ENCODE measurements at regions not wholly inside any gene's neighbourhood (a gene's known extent, or its start where the extent isn't known, plus 50 kb on each side); places are given as distances from the start of the nearest gene placed in this dataset.

DNA sequence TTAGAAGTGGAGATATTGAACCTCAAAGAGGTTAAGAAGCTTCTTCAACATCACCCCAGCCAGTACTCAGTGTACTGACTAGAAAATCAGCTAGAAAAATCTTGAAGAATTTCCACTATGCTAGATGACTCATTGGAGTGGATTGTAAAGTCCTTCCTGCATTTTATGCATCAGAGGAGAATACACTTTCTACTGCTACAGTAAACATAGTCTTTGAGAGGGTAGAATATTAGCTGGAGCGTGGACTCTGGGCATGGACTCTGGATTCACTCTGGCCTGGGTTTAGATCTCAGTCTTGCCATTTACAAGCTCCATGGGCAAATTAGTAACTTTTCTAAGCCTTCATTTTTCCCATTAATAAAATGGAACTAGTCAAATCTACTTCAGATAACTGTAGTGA lies 215.9 kb downstream of the IRS1 start (continued):
- TF ChIP-seq, protein P1, sequence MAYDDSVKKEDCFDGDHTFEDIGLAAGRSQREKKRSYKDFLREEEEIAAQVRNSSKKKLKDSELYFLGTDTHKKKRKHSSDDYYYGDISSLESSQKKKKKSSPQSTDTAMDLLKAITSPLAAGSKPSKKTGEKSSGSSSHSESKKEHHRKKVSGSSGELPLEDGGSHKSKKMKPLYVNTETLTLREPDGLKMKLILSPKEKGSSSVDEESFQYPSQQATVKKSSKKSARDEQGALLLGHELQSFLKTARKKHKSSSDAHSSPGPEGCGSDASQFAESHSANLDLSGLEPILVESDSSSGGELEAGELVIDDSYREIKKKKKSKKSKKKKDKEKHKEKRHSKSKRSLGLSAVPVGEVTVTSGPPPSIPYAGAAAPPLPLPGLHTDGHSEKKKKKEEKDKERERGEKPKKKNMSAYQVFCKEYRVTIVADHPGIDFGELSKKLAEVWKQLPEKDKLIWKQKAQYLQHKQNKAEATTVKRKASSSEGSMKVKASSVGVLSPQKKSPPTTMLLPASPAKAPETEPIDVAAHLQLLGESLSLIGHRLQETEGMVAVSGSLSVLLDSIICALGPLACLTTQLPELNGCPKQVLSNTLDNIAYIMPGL (CRISPR knock-in tag; IDR thresholded peaks at IDR 0.05; ENCODE audit: borderline replicate concordance in 1 of 2, low read depth in 1 of 2) = no peak; a peak in 1 of 4 replicates
- TF ChIP-seq, protein P2, sequence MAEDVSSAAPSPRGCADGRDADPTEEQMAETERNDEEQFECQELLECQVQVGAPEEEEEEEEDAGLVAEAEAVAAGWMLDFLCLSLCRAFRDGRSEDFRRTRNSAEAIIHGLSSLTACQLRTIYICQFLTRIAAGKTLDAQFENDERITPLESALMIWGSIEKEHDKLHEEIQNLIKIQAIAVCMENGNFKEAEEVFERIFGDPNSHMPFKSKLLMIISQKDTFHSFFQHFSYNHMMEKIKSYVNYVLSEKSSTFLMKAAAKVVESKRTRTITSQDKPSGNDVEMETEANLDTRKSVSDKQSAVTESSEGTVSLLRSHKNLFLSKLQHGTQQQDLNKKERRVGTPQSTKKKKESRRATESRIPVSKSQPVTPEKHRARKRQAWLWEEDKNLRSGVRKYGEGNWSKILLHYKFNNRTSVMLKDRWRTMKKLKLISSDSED (CRISPR knock-in tag; IDR thresholded peaks at IDR 0.05) = no peak
- TF ChIP-seq KLF16 (CRISPR knock-in tag; IDR thresholded peaks at IDR 0.05) (peak in 1 of 2 experiments; percentile 59; a peak in 1 of 4 replicates), FOXO1 (CRISPR knock-in tag; IDR thresholded peaks at IDR 0.05) (peak; percentile 80; the same call in 1 of the 2 replicates), ZNF331 (CRISPR knock-in tag; IDR thresholded peaks at IDR 0.05) (peak; percentile 54; the same call in 1 of the 2 replicates), FLYWCH1 (CRISPR knock-in tag; IDR thresholded peaks at IDR 0.05) (no peak), CBX1 (IDR thresholded peaks at IDR 0.05; ENCODE audit: low read depth) (peak; percentile 28), ZNF607 (CRISPR knock-in tag; IDR thresholded peaks at IDR 0.05; ENCODE audit: borderline replicate concordance) (peak; percentile 51; the same call in 1 of the 2 replicates), RFX5 (IDR thresholded peaks at IDR 0.05; ENCODE audit: low read depth, low read length) (no peak), ELF3 (CRISPR knock-in tag; IDR thresholded peaks at IDR 0.05) (peak; percentile 92), HMG20A (CRISPR knock-in tag; IDR thresholded peaks at IDR 0.05; ENCODE audit: borderline replicate concordance) (peak; percentile 97), NBN (conservative IDR thresholded peaks at IDR 0.05) (no peak), MIER3 (CRISPR knock-in tag; IDR thresholded peaks at IDR 0.05; ENCODE audit: borderline replicate concordance) (peak; percentile 89; the same call in 1 of the 2 replicates), ZNF619 (CRISPR knock-in tag; IDR thresholded peaks at IDR 0.05) (no peak), NR2F6 (IDR thresholded peaks at IDR 0.05) (peak; percentile 21; the same call in 1 of the 2 replicates), NR2F6 (CRISPR knock-in tag; IDR thresholded peaks at IDR 0.05) (peak; percentile 33; the same call in 1 of the 2 replicates)
- TF ChIP-seq, protein P3, sequence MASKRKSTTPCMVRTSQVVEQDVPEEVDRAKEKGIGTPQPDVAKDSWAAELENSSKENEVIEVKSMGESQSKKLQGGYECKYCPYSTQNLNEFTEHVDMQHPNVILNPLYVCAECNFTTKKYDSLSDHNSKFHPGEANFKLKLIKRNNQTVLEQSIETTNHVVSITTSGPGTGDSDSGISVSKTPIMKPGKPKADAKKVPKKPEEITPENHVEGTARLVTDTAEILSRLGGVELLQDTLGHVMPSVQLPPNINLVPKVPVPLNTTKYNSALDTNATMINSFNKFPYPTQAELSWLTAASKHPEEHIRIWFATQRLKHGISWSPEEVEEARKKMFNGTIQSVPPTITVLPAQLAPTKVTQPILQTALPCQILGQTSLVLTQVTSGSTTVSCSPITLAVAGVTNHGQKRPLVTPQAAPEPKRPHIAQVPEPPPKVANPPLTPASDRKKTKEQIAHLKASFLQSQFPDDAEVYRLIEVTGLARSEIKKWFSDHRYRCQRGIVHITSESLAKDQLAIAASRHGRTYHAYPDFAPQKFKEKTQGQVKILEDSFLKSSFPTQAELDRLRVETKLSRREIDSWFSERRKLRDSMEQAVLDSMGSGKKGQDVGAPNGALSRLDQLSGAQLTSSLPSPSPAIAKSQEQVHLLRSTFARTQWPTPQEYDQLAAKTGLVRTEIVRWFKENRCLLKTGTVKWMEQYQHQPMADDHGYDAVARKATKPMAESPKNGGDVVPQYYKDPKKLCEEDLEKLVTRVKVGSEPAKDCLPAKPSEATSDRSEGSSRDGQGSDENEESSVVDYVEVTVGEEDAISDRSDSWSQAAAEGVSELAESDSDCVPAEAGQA (IDR thresholded peaks at IDR 0.05; ENCODE audit: low read depth) = no peak
- TF ChIP-seq, protein P3 (CRISPR knock-in tag; IDR thresholded peaks at IDR 0.05; ENCODE audit: borderline replicate concordance) = 0 out of 2 replicates have a peak, but pooled peaks have one; percentile 32
- TF ChIP-seq, protein P4, sequence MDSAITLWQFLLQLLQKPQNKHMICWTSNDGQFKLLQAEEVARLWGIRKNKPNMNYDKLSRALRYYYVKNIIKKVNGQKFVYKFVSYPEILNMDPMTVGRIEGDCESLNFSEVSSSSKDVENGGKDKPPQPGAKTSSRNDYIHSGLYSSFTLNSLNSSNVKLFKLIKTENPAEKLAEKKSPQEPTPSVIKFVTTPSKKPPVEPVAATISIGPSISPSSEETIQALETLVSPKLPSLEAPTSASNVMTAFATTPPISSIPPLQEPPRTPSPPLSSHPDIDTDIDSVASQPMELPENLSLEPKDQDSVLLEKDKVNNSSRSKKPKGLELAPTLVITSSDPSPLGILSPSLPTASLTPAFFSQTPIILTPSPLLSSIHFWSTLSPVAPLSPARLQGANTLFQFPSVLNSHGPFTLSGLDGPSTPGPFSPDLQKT (CRISPR knock-in tag; IDR thresholded peaks at IDR 0.05; ENCODE audit: borderline replicate concordance) = no peak
